ENCODE measurements at regions not wholly inside any gene's neighbourhood (a gene's known extent, or its start where the extent isn't known, plus 50 kb on each side); places are given as distances from the start of the nearest gene placed in this dataset.

DNA sequence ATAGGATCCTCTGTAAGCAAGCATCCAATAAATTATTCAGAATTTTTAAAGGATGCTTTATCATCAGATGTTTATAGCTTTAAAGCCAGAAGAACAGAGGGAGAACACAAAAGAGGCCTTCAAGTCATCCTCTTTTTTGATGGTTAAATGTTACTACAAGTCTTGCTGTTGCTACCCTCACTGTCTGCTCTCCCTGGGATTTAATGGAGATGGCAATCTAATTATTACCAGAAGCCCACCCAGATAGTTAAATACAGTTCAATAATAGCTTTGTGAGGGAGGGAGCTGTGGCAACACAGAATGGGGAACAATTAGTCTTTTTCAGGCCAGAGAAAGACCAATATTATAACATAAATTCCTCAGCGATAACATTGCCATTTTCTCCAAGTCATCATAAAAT lies 87.0 kb upstream of the ACTBL2 start:
- no peaks in the 10 kb centered on the region for H3K4me1 ChIP-seq (ENCODE audit: insufficient read depth, low read length)
- no peaks in the 10 kb centered on the region for H3K27me3 ChIP-seq (ENCODE audit: insufficient read depth, low read length)
- no peaks in the 10 kb centered on the region for H3K9me3 ChIP-seq (ENCODE audit: insufficient read depth, low read depth, low read length)
- H3K27ac ChIP-seq (ENCODE audit: low read length), result no peak overlapping the region
- H3K9ac ChIP-seq (ENCODE audit: low read depth, low read length), result no peak overlapping the region
- H3K36me3 ChIP-seq (ENCODE audit: insufficient read depth, low read depth, low read length), result no peaks in the 10 kb centered on the region
- H3K4me3 ChIP-seq (ENCODE audit: low read length), result no peak overlapping the region

DNA sequence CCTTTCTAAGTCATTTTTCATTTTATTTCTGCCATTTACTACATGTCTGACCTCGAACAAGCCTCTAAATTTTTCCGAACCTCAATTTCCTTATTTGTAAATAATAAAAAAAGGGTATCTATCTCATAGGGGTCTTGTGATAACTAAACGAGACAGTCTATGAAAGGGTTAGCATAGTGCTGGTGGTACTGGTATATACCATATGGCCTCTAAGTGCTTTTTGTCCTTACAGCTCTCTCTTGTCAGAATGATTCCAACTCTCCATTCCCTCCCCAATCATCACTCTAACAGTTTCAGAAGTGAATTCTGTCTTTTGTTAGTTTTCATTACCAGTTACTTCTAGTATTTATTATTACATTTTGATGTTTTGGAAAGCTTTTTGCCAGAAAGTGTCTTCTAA lies 85.5 kb upstream of the ACTBL2 start:
- Histone ChIP-seq H3K27ac (ENCODE audit: low read length) (no peak overlapping the region), H3K4me1 (ENCODE audit: insufficient read depth, low read length) (no peaks in the 10 kb centered on the region), H3K27me3 (ENCODE audit: insufficient read depth, low read length) (no peaks in the 10 kb centered on the region), H3K36me3 (ENCODE audit: insufficient read depth, low read depth, low read length) (no peaks in the 10 kb centered on the region), H3K9ac (ENCODE audit: low read depth, low read length) (no peak overlapping the region), H3K4me3 (ENCODE audit: low read length) (no peak overlapping the region), H3K9me3 (ENCODE audit: insufficient read depth, low read depth, low read length) (no peaks in the 10 kb centered on the region)

GRCh38 chr5:57566914-57567313 lies 84.3 kb upstream of the ACTBL2 start:
- Histone ChIP-seq H3K9ac (ENCODE audit: low read depth, low read length) (no peak overlapping the region), H3K4me3 (ENCODE audit: low read length) (no peak overlapping the region), H3K9me3 (ENCODE audit: insufficient read depth, low read depth, low read length) (no peaks in the 10 kb centered on the region), H3K27me3 (ENCODE audit: insufficient read depth, low read length) (no peaks in the 10 kb centered on the region), H3K4me1 (ENCODE audit: insufficient read depth, low read length) (no peaks in the 10 kb centered on the region), H3K27ac (ENCODE audit: low read length) (no peak overlapping the region), H3K36me3 (ENCODE audit: insufficient read depth, low read depth, low read length) (no peaks in the 10 kb centered on the region)

DNA sequence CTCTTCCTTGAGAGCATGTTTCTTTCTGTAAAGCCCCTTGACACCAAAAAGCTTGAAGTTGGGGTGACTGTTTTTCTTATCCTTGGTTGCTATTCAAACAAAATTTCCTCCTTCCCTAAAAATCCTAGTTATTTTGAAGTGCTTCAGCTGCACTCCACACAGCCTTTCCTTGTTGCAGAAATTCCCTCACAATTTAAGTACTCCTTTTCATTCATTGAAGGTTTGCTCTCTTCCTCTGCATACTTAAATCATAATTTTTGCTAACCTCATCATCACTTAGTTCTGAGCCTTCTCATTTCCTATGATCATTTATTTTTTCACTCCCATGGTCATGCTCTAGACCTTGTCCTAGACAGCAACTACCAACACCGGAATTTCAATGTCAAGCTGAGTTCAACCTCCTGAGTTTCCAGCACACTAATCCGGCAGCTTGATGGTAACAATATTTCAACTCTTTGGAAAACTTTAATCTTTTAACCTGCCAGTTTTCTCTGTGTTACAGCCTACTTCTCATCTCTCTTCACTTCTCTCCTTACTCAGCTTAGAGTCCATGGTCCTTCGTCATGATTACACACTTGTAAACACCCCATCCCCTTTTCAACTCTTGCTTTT lies 78.7 kb upstream of the ACTBL2 start:
- Histone ChIP-seq H3K9ac (ENCODE audit: low read depth, low read length) (no peak overlapping the region), H3K27ac (ENCODE audit: low read length) (no peak overlapping the region), H3K4me1 (ENCODE audit: insufficient read depth, low read length) (no peaks in the 10 kb centered on the region), H3K36me3 (ENCODE audit: insufficient read depth, low read depth, low read length) (no peaks in the 10 kb centered on the region), H3K4me3 (ENCODE audit: low read length) (no peak overlapping the region), H3K27me3 (ENCODE audit: insufficient read depth, low read length) (no peaks in the 10 kb centered on the region), H3K9me3 (ENCODE audit: insufficient read depth, low read depth, low read length) (no peaks in the 10 kb centered on the region)

DNA sequence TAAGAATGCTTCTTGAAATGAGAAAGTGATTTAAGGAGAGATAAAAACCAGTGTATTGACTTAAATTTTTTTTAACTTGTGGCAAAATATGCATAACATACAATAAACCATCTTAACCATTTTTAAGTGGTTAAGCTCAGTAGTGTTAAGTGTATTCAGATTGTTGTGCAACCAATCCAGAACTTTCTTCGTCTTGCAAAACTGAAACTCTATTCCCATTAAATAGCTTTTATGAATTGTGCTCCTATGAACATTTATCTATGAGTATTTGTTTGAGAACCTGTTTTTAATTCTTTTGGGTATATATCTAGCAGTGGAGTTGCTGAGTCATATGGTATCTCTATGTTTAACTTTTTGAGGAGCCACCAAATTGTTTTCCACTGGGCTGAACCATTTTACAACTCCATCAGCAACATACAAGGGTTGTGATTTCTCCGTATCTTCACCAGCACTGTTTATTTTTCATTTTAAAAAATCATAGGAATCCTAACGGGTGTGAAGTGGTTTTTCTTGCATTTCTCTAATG lies 76.6 kb upstream of the ACTBL2 start:
- Histone ChIP-seq H3K9ac (ENCODE audit: low read depth, low read length) (no peak overlapping the region), H3K27ac (ENCODE audit: low read length) (no peak overlapping the region), H3K27me3 (ENCODE audit: insufficient read depth, low read length) (no peaks in the 10 kb centered on the region), H3K9me3 (ENCODE audit: insufficient read depth, low read depth, low read length) (no peaks in the 10 kb centered on the region), H3K4me3 (ENCODE audit: low read length) (no peak overlapping the region), H3K36me3 (ENCODE audit: insufficient read depth, low read depth, low read length) (no peaks in the 10 kb centered on the region), H3K4me1 (ENCODE audit: insufficient read depth, low read length) (no peaks in the 10 kb centered on the region)

DNA sequence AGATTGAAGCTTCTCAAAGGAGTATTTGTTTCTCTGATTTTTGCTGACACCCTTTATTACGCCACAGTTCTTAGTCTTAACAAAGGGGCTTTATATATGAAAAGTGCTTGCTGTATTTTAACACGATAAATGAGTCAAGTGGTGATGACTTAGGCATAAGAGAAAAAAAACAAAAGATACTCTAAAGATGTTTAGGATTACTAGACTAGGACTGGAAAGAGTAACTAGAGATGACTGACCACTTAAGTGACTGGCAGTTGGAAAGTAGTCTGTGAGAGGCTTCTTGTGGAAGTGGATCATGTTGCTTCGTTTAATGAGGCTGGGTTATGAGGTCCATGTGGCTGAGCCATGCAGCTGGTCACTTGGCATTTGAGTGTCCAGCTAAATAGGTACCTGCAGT lies 69.4 kb upstream of the ACTBL2 start:
- H3K36me3 ChIP-seq (ENCODE audit: insufficient read depth, low read depth, low read length), result no peaks in the 10 kb centered on the region
- no peak overlapping the region for H3K4me3 ChIP-seq (ENCODE audit: low read length)
- no peak overlapping the region for H3K27ac ChIP-seq (ENCODE audit: low read length)
- H3K9ac ChIP-seq (ENCODE audit: low read depth, low read length), result no peak overlapping the region
- no peaks in the 10 kb centered on the region for H3K4me1 ChIP-seq (ENCODE audit: insufficient read depth, low read length)
- no peaks in the 10 kb centered on the region for H3K27me3 ChIP-seq (ENCODE audit: insufficient read depth, low read length)
- H3K9me3 ChIP-seq (ENCODE audit: insufficient read depth, low read depth, low read length), result no peaks in the 10 kb centered on the region

GRCh38 chr5:57551251-57551650 lies 68.6 kb upstream of the ACTBL2 start:
- no peak overlapping the region for H3K9ac ChIP-seq (ENCODE audit: low read depth, low read length)
- H3K36me3 ChIP-seq (ENCODE audit: insufficient read depth, low read depth, low read length), result no peaks in the 10 kb centered on the region
- no peaks in the 10 kb centered on the region for H3K27me3 ChIP-seq (ENCODE audit: insufficient read depth, low read length)
- no peaks in the 10 kb centered on the region for H3K9me3 ChIP-seq (ENCODE audit: insufficient read depth, low read depth, low read length)
- H3K27ac ChIP-seq (ENCODE audit: low read length), result no peak overlapping the region
- H3K4me3 ChIP-seq (ENCODE audit: low read length), result no peak overlapping the region
- no peaks in the 10 kb centered on the region for H3K4me1 ChIP-seq (ENCODE audit: insufficient read depth, low read length)

DNA sequence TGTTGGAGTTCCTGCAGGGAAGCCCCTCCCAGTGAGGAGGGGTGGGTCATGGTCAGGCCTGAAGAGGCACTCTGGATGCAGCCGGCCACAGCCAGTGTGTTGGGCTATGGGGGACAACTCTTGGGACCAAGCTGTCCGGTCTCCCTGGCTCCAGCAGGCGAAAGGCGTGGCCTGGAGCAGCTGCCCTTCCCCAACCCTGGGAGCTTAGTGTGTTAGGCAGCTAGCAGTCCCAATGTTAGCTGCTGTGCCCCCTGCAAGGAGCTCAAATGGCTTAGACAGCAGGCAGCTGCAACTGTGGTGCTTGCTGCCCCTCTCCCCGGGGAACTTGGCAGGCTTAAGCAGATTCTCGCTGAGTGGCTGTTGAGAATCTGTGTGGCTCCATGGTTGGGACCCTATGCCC lies 67.5 kb upstream of the ACTBL2 start:
- no peak overlapping the region for H3K9ac ChIP-seq (ENCODE audit: low read depth, low read length)
- no peaks in the 10 kb centered on the region for H3K27me3 ChIP-seq (ENCODE audit: insufficient read depth, low read length)
- H3K4me3 ChIP-seq (ENCODE audit: low read length), result no peak overlapping the region
- no peaks in the 10 kb centered on the region for H3K36me3 ChIP-seq (ENCODE audit: insufficient read depth, low read depth, low read length)
- no peaks in the 10 kb centered on the region for H3K4me1 ChIP-seq (ENCODE audit: insufficient read depth, low read length)
- no peak overlapping the region for H3K27ac ChIP-seq (ENCODE audit: low read length)
- H3K9me3 ChIP-seq (ENCODE audit: insufficient read depth, low read depth, low read length), result no peaks in the 10 kb centered on the region

DNA sequence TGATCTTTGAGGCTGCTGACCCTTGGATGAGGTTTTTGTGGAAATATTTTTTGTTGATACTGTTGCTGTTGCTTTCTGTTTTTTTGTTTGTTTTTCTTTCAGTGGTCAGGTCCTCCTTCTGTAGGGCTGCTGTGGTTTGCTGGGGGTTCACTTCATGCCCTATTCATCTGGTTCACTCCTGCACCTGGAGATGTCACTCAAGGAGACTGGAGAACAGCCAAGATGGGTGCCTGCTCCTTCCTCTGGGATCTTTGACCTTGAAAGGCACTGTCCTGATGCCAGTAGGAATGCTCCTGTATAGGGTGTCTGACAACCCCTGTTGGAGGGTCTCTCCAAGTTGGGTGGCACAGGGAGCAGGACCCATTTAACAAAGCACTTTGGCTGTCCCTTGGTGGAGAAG lies 67.0 kb upstream of the ACTBL2 start:
- H3K27ac ChIP-seq (ENCODE audit: low read length), result no peak overlapping the region
- H3K9me3 ChIP-seq (ENCODE audit: insufficient read depth, low read depth, low read length), result no peaks in the 10 kb centered on the region
- no peak overlapping the region for H3K9ac ChIP-seq (ENCODE audit: low read depth, low read length)
- no peaks in the 10 kb centered on the region for H3K27me3 ChIP-seq (ENCODE audit: insufficient read depth, low read length)
- no peaks in the 10 kb centered on the region for H3K36me3 ChIP-seq (ENCODE audit: insufficient read depth, low read depth, low read length)
- H3K4me1 ChIP-seq (ENCODE audit: insufficient read depth, low read length), result no peaks in the 10 kb centered on the region
- no peak overlapping the region for H3K4me3 ChIP-seq (ENCODE audit: low read length)

- Histone ChIP-seq H3K27me3 (ENCODE audit: insufficient read depth, low read length) (no peaks in the 10 kb centered on the region), H3K9me3 (ENCODE audit: insufficient read depth, low read depth, low read length) (no peaks in the 10 kb centered on the region), H3K36me3 (ENCODE audit: insufficient read depth, low read depth, low read length) (no peaks in the 10 kb centered on the region), H3K4me3 (ENCODE audit: low read length) (no peak overlapping the region), H3K27ac (ENCODE audit: low read length) (no peak overlapping the region), H3K4me1 (ENCODE audit: insufficient read depth, low read length) (no peaks in the 10 kb centered on the region), H3K9ac (ENCODE audit: low read depth, low read length) (no peak overlapping the region)
Measured at GRCh38 chr5:57540823-57541222, 58.2 kb upstream of the ACTBL2 start.

DNA sequence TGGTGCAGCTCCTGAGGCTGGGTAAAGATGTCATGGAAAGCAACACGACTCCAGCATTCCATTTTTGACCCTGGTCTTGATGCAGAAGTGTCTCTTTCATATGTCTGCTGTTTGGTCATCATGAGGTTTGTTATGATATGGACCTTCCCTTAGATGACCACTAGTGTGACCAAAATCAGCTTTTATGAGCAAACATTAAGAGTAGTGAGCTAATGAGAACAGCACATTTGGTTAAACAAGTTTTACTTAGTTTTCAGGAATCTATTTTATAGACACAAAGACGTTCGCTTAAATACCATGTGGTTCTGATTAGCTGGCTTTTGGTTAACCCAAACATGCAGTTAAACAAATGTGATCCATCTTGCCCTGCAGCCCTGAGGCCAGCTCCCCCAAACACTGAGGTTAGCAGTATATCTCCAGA lies 56.7 kb upstream of the ACTBL2 start:
- Histone ChIP-seq H3K27ac (ENCODE audit: low read length) (no peak overlapping the region), H3K9ac (ENCODE audit: low read depth, low read length) (no peak overlapping the region), H3K27me3 (ENCODE audit: insufficient read depth, low read length) (no peaks in the 10 kb centered on the region), H3K9me3 (ENCODE audit: insufficient read depth, low read depth, low read length) (no peaks in the 10 kb centered on the region), H3K4me3 (ENCODE audit: low read length) (no peak overlapping the region), H3K36me3 (ENCODE audit: insufficient read depth, low read depth, low read length) (no peaks in the 10 kb centered on the region), H3K4me1 (ENCODE audit: insufficient read depth, low read length) (no peaks in the 10 kb centered on the region)

DNA sequence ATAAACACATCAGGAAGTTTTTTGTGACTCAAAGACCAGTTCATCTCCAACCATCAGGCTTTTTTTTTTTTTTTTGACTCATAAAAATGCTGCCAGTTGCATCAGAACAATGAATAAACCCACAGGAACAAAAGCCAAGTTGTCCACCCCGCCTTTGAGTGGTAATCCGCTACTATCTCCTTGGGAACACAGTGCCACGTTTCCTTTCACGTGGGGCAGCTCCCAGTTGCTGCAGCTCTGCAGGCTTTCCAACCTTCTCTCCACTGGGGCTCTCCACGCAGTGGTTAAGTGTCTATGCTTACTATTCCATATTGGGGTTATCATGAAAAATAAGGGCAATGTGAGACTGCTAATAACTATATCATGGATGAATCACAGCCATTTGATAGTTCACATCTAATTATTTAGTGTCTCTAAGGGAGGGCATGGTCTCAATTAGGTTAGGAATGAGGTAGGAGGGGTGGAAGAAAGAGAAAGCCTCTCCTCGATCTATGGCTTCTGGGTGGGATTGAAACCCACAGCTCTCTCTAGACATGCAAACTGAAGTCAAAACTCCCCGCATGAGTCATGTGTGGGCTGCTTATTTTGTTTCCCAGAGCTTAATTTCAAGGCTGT lies 55.8 kb upstream of the ACTBL2 start:
- no peaks in the 10 kb centered on the region for H3K36me3 ChIP-seq (ENCODE audit: insufficient read depth, low read depth, low read length)
- no peaks in the 10 kb centered on the region for H3K27me3 ChIP-seq (ENCODE audit: insufficient read depth, low read length)
- H3K9ac ChIP-seq (ENCODE audit: low read depth, low read length), result no peak overlapping the region
- no peaks in the 10 kb centered on the region for H3K4me1 ChIP-seq (ENCODE audit: insufficient read depth, low read length)
- no peak overlapping the region for H3K4me3 ChIP-seq (ENCODE audit: low read length)
- H3K27ac ChIP-seq (ENCODE audit: low read length), result no peak overlapping the region
- H3K9me3 ChIP-seq (ENCODE audit: insufficient read depth, low read depth, low read length), result no peaks in the 10 kb centered on the region
